Central memory CD8-positive, alpha-beta T cell (primary cell): ENCODE measurements at regions not wholly inside any gene's neighbourhood (a gene's known extent, or its start where the extent isn't known, plus 50 kb on each side); places are given as distances from the start of the nearest gene placed in this dataset.
A peak's percentile ranks its signal among the peaks of the same experiment; 100 is the strongest.

ENCODE experiments used
- ATAC-seq: fragments of 150-1000 bp; cut with Tn5 transposase; replicated peaks from 2 replicates; pipeline ENCODE4 v1.10.0; 2022; ENCODE audit warnings: mild to moderate bottlenecking, moderate FRiP score, moderate number of reproducible peaks; ENCODE audit not compliant: poor library complexity, severe bottlenecking; ENCODE audit errors: extremely low read depth
- DNase-seq, 2 donors: peaks; one replicate each; pipeline ENCODE4 v3.0.0; 2021; ENCODE audit warnings: low spot score in 2 of 2
- H3K27ac Mint-ChIP-seq: one replicate; pipeline ENCODE4 v1.8.0; 2022; ENCODE audit warnings: low read depth, mild to moderate bottlenecking, moderate library complexity, mixed read lengths
- H3K27me3 Mint-ChIP-seq: one replicate; pipeline ENCODE4 v1.8.0; 2022; ENCODE audit warnings: mixed read lengths
- H3K36me3 Mint-ChIP-seq: one replicate; pipeline ENCODE4 v1.8.0; 2022; ENCODE audit warnings: mild to moderate bottlenecking, moderate library complexity, mixed read lengths; ENCODE audit not compliant: insufficient read depth
- H3K4me1 Mint-ChIP-seq: one replicate; pipeline ENCODE4 v1.8.0; 2022; ENCODE audit warnings: mixed read lengths
- H3K4me3 Mint-ChIP-seq: one replicate; pipeline ENCODE4 v1.8.0; 2022; ENCODE audit warnings: mild to moderate bottlenecking, moderate library complexity, mixed read lengths
- H3K9me3 Mint-ChIP-seq: one replicate; pipeline ENCODE4 v1.8.0; 2022; ENCODE audit warnings: mixed read lengths

GRCh38 chr16:11475896-11476630 is 110.7 kb downstream of the LITAF start:
- ATAC-seq (no peak), DNase-seq (no peak)
- no peaks in the 10 kb centered on the region for H3K27me3 Mint-ChIP-seq
- H3K27ac Mint-ChIP-seq: no peak overlapping the region
- H3K4me1 Mint-ChIP-seq: no peaks in the 10 kb centered on the region
- H3K36me3 Mint-ChIP-seq: peaks cover 2% of the 10 kb centered on the region
- H3K9me3 Mint-ChIP-seq: peaks cover 7% of the 10 kb centered on the region
- H3K4me3 Mint-ChIP-seq: no peak overlapping the region

- Mint-ChIP-seq H3K9me3 (peaks cover 7% of the 10 kb centered on the region), H3K4me3 (no peak overlapping the region), H3K27me3 (no peaks in the 10 kb centered on the region), H3K4me1 (no peaks in the 10 kb centered on the region), H3K36me3 (peaks cover 2% of the 10 kb centered on the region), H3K27ac (no peak overlapping the region)
- ATAC-seq: no peak
- no peak for DNase-seq
These were observed 110.0 kb downstream of the LITAF start for GRCh38 chr16:11476676-11477075.

GRCh38 chr16:11478431-11479119 is 108.1 kb downstream of the LITAF start:
- DNase-seq: no peak
- ATAC-seq: no peak
- Mint-ChIP-seq H3K4me1 (no peaks in the 10 kb centered on the region), H3K9me3 (peaks cover 7% of the 10 kb centered on the region), H3K4me3 (no peak overlapping the region), H3K36me3 (peaks cover 2% of the 10 kb centered on the region), H3K27ac (no peak overlapping the region), H3K27me3 (no peaks in the 10 kb centered on the region)

GRCh38 chr16:11479916-11480315 is 106.8 kb downstream of the LITAF start:
- Mint-ChIP-seq H3K36me3 (no peaks in the 10 kb centered on the region), H3K4me3 (no peak overlapping the region), H3K9me3 (peaks cover 7% of the 10 kb centered on the region), H3K27me3 (no peaks in the 10 kb centered on the region), H3K27ac (no peak overlapping the region), H3K4me1 (no peaks in the 10 kb centered on the region)
- no peak for DNase-seq
- no peak for ATAC-seq

DNA sequence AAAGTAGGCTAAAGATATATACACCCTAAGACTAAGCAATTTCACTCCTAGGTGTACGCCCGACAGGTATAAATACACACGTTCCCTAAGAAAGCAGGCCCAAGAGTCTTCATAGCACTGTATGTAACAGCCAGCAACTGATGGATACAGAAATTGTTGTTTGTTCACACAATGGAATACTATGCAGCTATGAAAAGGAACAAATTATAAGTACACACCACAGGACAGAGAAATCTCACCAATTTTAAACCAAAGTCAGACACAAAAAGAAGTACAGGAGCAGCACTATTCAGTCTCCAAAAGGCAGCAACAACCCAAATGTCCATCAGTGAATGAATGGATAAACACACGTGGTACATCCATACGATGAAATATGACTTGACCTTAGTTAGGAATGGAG is 106.1 kb downstream of the LITAF start:
- no peak for DNase-seq
- no peaks in the 10 kb centered on the region for H3K4me1 Mint-ChIP-seq
- H3K27me3 Mint-ChIP-seq: no peaks in the 10 kb centered on the region
- ATAC-seq: no peak
- H3K36me3 Mint-ChIP-seq: no peaks in the 10 kb centered on the region
- peaks cover 11% of the 10 kb centered on the region for H3K9me3 Mint-ChIP-seq
- no peak overlapping the region for H3K4me3 Mint-ChIP-seq
- H3K27ac Mint-ChIP-seq: no peak overlapping the region

DNA sequence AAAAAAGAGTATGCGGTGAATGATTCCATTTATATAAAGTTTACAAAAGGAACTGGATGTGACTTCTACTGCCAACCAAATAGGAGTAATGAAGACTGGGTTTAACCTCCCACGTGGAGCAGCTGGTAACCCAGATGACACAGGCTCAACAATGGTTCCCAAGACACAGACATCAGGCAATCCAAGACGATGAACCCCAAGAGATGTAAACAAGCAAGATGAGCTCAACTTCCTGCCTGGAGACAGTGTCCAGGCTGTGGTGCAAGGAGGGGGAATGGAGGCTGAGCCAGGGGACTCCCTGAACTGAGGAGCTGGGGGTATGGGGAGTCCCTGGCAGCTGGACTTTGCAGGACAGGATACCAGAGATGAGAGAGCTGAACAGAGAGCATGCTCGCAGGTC is 104.7 kb downstream of the LITAF start:
- no peak for DNase-seq
- no peak for ATAC-seq
- H3K27ac Mint-ChIP-seq: no peak overlapping the region
- no peaks in the 10 kb centered on the region for H3K27me3 Mint-ChIP-seq
- no peaks in the 10 kb centered on the region for H3K36me3 Mint-ChIP-seq
- no peak overlapping the region for H3K4me3 Mint-ChIP-seq
- peaks cover 14% of the 10 kb centered on the region for H3K9me3 Mint-ChIP-seq
- no peaks in the 10 kb centered on the region for H3K4me1 Mint-ChIP-seq

DNA sequence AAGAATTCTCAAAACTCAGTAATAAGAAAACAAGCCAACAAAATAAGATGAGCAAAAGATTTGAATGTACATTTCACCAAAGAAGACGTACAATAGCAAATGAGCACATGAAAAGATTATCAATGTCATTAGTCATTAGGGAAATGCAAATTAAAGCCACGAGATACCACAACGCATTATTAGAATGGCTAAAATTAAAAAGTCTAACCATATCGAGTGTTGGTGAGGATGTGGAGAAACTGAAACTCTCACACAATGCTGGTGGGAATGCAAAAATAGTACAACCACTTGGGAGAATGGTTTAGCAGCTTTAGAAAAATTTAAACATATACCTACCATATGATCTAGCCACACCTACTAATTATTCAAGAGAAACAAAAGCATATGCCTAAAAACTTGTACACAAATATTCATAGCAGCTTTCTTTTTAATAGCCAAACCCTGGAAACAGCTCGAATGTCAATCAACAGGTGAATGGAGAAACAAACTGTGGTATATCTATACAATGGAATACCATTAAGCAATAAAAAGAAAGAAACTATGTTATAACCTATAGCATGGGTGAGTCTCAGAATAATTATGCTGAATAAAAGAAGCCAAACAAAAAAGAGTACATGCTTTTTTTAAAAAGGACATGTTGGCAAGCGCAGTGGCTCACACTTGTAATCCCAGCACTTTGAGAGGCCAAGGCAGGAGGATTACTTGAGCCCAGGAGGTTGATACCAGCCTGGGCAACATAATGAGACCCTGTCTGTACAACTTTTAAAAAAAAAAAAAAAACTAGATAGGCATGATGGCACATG is 103.6 kb downstream of the LITAF start:
- H3K4me3 Mint-ChIP-seq: no peak overlapping the region
- no peaks in the 10 kb centered on the region for H3K27me3 Mint-ChIP-seq
- H3K27ac Mint-ChIP-seq: no peak overlapping the region
- H3K36me3 Mint-ChIP-seq: no peaks in the 10 kb centered on the region
- H3K9me3 Mint-ChIP-seq: peaks cover 14% of the 10 kb centered on the region
- ATAC-seq: no peak
- no peaks in the 10 kb centered on the region for H3K4me1 Mint-ChIP-seq
- DNase-seq: no peak

DNA sequence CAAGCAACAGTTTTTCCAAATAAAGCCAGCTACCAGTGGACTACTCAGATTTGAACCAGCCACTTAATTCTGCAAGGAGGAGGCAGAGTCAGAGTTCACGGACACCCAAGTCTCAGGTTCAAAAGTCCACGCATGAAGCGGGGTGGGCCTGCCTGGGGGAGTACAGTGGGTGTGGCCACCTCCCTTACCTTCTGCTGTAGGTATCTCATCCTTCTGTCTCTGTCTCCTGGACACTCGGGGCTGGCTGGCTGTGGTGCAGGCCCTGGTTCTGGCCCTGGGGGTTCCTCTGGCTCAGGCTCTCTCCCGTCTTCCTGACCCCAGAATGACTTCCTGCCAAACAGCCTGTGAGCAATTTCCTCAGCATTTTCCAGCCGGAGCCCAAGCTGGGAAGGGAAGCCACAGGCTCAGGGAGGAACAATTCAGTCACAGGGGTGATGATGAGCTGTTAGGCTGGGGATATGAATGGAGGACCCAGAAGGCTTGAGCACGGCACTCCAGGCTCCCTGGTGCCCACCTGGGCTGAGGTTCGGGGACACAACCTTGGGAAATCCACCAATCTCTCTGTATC is 101.9 kb downstream of the LITAF start:
- Mint-ChIP-seq H3K27ac (no peak overlapping the region), H3K27me3 (no peaks in the 10 kb centered on the region), H3K36me3 (no peaks in the 10 kb centered on the region), H3K4me3 (no peak overlapping the region), H3K4me1 (no peaks in the 10 kb centered on the region), H3K9me3 (peaks cover 14% of the 10 kb centered on the region)
- ATAC-seq (no peak), DNase-seq (no peak)

GRCh38 chr16:11485676-11486075 is 101.0 kb downstream of the LITAF start:
- Mint-ChIP-seq H3K4me1 (no peaks in the 10 kb centered on the region), H3K36me3 (no peaks in the 10 kb centered on the region), H3K9me3 (peaks cover 11% of the 10 kb centered on the region), H3K4me3 (no peak overlapping the region), H3K27ac (no peak overlapping the region), H3K27me3 (no peaks in the 10 kb centered on the region)
- ATAC-seq (no peak), DNase-seq (no peak)

DNA sequence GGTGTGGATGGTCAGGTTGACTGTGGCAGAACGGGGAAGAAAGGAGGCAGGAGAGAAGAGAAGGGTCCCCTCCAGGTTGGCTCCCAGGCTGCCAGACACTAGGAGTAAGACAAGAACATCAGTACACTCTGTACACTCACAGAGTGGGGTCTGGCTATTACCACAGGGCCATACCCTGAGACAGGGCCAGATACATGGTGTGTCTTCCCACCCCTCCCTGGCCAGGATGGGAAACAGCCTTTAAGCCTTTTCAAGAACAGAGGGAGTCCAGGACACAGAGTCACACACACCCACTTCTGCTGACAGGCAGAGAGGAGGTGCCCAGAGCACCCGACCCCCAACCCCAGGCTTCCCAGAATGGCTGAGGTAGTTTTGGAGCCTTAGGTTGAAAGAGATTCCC is 99.4 kb downstream of the LITAF start:
- Mint-ChIP-seq H3K4me3 (no peak overlapping the region), H3K4me1 (no peaks in the 10 kb centered on the region), H3K27ac (peak overlapping the region; percentile 36), H3K27me3 (no peaks in the 10 kb centered on the region), H3K9me3 (peaks cover 7% of the 10 kb centered on the region), H3K36me3 (no peaks in the 10 kb centered on the region)
- no peak for ATAC-seq
- no peak for DNase-seq

- Mint-ChIP-seq H3K36me3 (peaks cover 3% of the 10 kb centered on the region), H3K27ac (no peak overlapping the region), H3K4me3 (no peak overlapping the region), H3K27me3 (no peaks in the 10 kb centered on the region), H3K9me3 (peaks cover 7% of the 10 kb centered on the region), H3K4me1 (no peaks in the 10 kb centered on the region)
- DNase-seq (no peak), ATAC-seq (no peak)
These were observed 98.4 kb downstream of the LITAF start for GRCh38 chr16:11488304-11488703.

DNA sequence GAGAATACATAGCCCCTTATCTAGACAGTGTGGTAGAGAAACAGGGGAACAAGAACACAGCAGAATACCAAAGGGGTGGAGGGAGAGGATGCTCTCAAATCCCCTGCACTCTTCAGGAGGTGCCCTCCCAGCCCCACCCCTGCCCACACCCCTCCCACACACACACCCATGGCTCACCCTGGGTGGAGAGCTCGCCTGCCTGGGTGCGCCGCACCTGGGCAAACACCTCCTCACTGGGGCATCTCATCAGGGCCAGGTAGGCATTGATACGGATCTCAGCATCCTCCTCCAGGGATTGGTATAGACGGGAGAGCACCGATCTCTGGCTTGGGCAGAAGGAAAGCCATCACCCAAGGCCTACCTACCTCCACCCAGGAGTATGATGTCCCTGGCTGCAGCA is 95.2 kb downstream of the LITAF start:
- H3K27ac Mint-ChIP-seq: no peak overlapping the region
- DNase-seq: no peak
- no peak for ATAC-seq

More for the DNA sequence above, 95.2 kb downstream of the LITAF start:
- H3K4me1 Mint-ChIP-seq: peaks cover 6% of the 10 kb centered on the region
- no peaks in the 10 kb centered on the region for H3K9me3 Mint-ChIP-seq
- no peaks in the 10 kb centered on the region for H3K27me3 Mint-ChIP-seq
- peaks cover 3% of the 10 kb centered on the region for H3K36me3 Mint-ChIP-seq
- H3K4me3 Mint-ChIP-seq: no peak overlapping the region
